ENCODE measurements at regions not wholly inside any gene's neighbourhood (a gene's known extent, or its start where the extent isn't known, plus 50 kb on each side); places are given as distances from the start of the nearest gene placed in this dataset.

DNA sequence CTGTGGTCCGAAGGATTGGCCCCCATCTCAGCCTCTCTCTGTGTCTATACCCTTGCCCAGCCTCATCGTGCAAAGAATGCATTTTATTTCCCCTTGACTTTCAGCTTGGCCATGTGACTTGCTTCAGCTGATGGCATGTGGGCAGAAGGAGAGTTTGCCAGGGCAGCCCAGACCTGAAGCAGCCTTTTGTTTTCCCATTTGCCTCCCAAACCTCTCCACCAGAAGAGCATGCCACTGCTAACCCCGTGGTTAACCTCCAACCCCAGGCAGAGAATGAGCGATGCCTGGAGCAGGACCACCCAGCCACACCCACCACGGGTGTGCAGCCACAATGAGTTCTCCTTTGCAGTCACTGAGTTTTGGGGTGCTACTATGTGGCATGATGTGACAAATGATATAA is 136.4 kb downstream of the SETD4 start:
- TF ChIP-seq CTCF (IDR thresholded peaks at IDR 0.05; ENCODE audit: extremely low read depth in 1 of 2, insufficient read depth in 1 of 2, low read depth in 1 of 2, low read length in 2 of 2) = no peak
- no peak for TF ChIP-seq POLR2A (IDR thresholded peaks at IDR 0.05; ENCODE audit: low read depth, low read length)
- no peak for TF ChIP-seq MYC (IDR thresholded peaks at IDR 0.05; ENCODE audit: low read depth, low read length)

Data from endothelial cell of umbilical vein (primary cell).